ENCODE measurements at regions not wholly inside any gene's neighbourhood (a gene's known extent, or its start where the extent isn't known, plus 50 kb on each side); places are given as distances from the start of the nearest gene placed in this dataset.

DNA sequence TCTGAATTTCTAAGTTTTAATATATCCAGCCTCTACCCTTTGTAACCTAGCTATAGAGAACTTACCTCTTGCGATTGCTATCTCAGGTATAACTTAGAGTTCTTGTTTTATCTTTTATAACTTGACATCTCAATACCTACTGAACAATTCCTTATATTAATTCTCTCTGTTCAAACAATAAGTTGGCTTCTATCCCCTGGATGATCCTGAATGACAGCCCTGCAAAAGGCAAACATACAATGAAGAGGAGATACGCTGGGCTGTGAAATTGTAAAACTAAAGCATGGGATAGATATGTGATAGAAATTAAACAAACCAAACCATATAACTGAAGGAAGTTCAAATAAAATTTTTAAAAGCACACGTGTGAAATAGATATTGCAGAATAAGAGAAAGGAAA, 513.6 kb upstream of the PTCHD4 start:
- TF ChIP-seq, protein P1, sequence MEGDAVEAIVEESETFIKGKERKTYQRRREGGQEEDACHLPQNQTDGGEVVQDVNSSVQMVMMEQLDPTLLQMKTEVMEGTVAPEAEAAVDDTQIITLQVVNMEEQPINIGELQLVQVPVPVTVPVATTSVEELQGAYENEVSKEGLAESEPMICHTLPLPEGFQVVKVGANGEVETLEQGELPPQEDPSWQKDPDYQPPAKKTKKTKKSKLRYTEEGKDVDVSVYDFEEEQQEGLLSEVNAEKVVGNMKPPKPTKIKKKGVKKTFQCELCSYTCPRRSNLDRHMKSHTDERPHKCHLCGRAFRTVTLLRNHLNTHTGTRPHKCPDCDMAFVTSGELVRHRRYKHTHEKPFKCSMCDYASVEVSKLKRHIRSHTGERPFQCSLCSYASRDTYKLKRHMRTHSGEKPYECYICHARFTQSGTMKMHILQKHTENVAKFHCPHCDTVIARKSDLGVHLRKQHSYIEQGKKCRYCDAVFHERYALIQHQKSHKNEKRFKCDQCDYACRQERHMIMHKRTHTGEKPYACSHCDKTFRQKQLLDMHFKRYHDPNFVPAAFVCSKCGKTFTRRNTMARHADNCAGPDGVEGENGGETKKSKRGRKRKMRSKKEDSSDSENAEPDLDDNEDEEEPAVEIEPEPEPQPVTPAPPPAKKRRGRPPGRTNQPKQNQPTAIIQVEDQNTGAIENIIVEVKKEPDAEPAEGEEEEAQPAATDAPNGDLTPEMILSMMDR (IDR thresholded peaks at IDR 0.05; ENCODE audit: low read depth, low read length) = no peak
- TF ChIP-seq POLR2A (IDR thresholded peaks at IDR 0.05; ENCODE audit: extremely low read depth, insufficient read length) = no peak
- TF ChIP-seq, protein P2, sequence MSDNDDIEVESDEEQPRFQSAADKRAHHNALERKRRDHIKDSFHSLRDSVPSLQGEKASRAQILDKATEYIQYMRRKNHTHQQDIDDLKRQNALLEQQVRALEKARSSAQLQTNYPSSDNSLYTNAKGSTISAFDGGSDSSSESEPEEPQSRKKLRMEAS (IDR thresholded peaks at IDR 0.05; ENCODE audit: low read depth, low read length) = no peak
- TF ChIP-seq MYC (IDR thresholded peaks at IDR 0.05; ENCODE audit: low read depth, low read length) = no peak

Data from NB4 (cell line).